ENCODE measurements at regions not wholly inside any gene's neighbourhood (a gene's known extent, or its start where the extent isn't known, plus 50 kb on each side); places are given as distances from the start of the nearest gene placed in this dataset.

- H3K4me3 ChIP-seq: no peak overlapping the region
- no peak overlapping the region for H3K4me2 ChIP-seq
- H4K20me1 ChIP-seq: no peaks in the 10 kb centered on the region
- no peak for TF ChIP-seq Cebpa-rat (IDR thresholded peaks at IDR 0.05)
- no peaks in the 10 kb centered on the region for H3K27me3 ChIP-seq
- H3K27ac ChIP-seq: no peak overlapping the region
- no peaks in the 10 kb centered on the region for H3K9me3 ChIP-seq (replicated peaks in 1 of 11)
- H3K36me3 ChIP-seq: no peaks in the 10 kb centered on the region
- H3K4me1 ChIP-seq: no peaks in the 10 kb centered on the region
- H3K9ac ChIP-seq: no peak overlapping the region
Observed at GRCh38 chr11:129724866-129725265, 90.8 kb upstream of the TMEM45B start.

DNA sequence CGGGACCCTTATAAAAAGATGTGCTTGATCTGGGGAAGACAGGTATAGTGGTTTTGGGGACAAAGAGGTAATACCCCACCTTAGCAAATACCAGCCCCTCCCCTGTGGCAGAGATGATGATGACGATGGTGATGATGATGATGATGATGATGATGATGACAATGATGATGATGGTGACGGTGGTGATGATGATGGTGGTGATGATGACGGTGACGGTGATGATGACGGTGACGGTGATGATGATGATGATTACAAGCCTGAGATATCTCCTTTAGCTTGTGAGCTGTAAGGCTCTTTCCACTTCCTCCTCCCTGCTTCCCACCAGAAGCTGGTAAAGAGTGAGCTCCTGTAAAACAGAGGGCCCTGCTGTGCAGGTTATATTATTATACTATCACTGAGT is 89.5 kb upstream of the TMEM45B start:
- Histone ChIP-seq H3K9ac (no peak overlapping the region), H3K36me3 (no peaks in the 10 kb centered on the region), H3K4me1 (no peaks in the 10 kb centered on the region), H3K27me3 (no peaks in the 10 kb centered on the region), H3K4me2 (no peak overlapping the region), H4K20me1 (no peaks in the 10 kb centered on the region), H3K4me3 (no peak overlapping the region), H3K9me3 (replicated peaks in 1 of 11) (no peaks in the 10 kb centered on the region), H3K27ac (no peak overlapping the region)
- TF ChIP-seq Cebpa-rat (IDR thresholded peaks at IDR 0.05): no peak

DNA sequence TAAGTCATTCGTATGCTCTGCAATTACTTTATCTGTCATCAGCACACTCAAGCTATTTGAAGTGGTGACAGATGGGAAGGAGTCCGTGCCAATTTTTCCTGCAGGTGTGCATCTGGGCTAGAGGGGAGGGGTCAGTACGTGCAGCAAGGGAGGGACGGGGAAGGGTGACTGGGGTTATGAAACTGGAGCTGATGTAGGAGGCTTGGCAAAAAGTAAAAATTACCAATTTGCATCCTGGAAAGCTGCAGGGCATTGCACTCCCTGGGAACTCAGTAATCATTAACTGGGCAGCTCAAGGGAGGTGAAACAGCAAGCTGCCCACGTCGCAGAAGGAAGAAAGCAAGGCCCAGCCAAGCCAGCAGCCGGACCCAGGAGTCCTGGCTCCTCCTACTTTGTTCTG is 87.1 kb upstream of the TMEM45B start:
- Histone ChIP-seq H4K20me1 (no peaks in the 10 kb centered on the region), H3K4me1 (no peaks in the 10 kb centered on the region), H3K36me3 (no peaks in the 10 kb centered on the region), H3K27ac (no peak overlapping the region), H3K9me3 (replicated peaks in 1 of 11) (no peaks in the 10 kb centered on the region), H3K4me2 (no peak overlapping the region), H3K4me3 (no peak overlapping the region), H3K27me3 (no peaks in the 10 kb centered on the region), H3K9ac (no peak overlapping the region)
- no peak for TF ChIP-seq Cebpa-rat (IDR thresholded peaks at IDR 0.05)

GRCh38 chr11:129729216-129729615 is 86.4 kb upstream of the TMEM45B start:
- H3K36me3 ChIP-seq: no peaks in the 10 kb centered on the region
- no peaks in the 10 kb centered on the region for H4K20me1 ChIP-seq
- H3K4me3 ChIP-seq: no peak overlapping the region
- no peaks in the 10 kb centered on the region for H3K27me3 ChIP-seq
- no peak for TF ChIP-seq Cebpa-rat (IDR thresholded peaks at IDR 0.05)
- H3K9me3 ChIP-seq (replicated peaks in 1 of 11): no peaks in the 10 kb centered on the region
- H3K9ac ChIP-seq: no peak overlapping the region
- H3K4me2 ChIP-seq: no peak overlapping the region
- no peaks in the 10 kb centered on the region for H3K4me1 ChIP-seq
- no peak overlapping the region for H3K27ac ChIP-seq

DNA sequence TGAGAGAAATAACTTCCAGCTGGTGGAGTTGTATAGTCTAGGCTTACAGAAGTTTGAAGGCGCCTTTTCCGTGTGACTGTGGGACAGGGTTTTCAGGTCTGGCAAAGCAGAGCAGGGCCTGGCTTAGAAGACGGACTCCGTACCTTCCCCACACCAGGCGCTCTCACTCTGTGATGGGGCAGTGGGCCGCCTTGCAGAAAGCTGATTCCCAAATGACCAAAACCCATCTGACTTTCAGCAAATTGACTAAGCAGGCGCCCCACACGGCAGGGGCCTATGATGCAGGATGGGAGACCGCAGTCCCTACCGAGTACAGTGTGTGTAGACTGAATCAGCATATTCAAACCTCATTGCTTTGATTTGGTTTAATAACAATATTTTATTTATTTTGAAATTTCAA is 85.8 kb upstream of the TMEM45B start:
- Histone ChIP-seq H3K9ac (no peak overlapping the region), H3K9me3 (replicated peaks in 1 of 11) (no peaks in the 10 kb centered on the region), H4K20me1 (no peaks in the 10 kb centered on the region), H3K27me3 (no peaks in the 10 kb centered on the region), H3K4me2 (no peak overlapping the region), H3K27ac (no peak overlapping the region), H3K36me3 (no peaks in the 10 kb centered on the region), H3K4me1 (no peaks in the 10 kb centered on the region), H3K4me3 (no peak overlapping the region)
- TF ChIP-seq Cebpa-rat (IDR thresholded peaks at IDR 0.05): no peak

DNA sequence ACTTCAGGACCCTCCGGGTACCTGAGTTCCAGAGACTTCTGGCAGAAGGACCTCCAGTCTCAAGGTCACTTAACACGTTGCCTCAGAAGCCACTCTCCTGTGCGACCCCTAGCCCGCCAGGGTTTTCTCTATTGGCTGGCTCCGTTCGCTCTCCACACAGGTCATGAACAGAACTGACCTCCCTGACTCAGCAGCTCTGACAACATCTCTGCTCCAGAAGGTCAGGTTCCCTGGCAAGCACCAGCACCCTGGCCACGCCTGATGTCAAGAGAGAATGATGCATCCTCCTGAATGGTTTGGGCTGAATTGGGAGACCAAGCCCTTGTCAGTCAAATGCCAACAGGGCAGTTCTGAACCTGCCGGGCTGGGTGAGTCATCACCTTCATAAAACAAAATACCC is 84.3 kb upstream of the TMEM45B start:
- no peak overlapping the region for H3K4me2 ChIP-seq
- no peak overlapping the region for H3K27ac ChIP-seq
- H3K4me3 ChIP-seq: no peak overlapping the region
- TF ChIP-seq Cebpa-rat (IDR thresholded peaks at IDR 0.05): no peak
- no peaks in the 10 kb centered on the region for H4K20me1 ChIP-seq
- no peaks in the 10 kb centered on the region for H3K27me3 ChIP-seq
- H3K9ac ChIP-seq: no peak overlapping the region
- no peaks in the 10 kb centered on the region for H3K36me3 ChIP-seq
- no peaks in the 10 kb centered on the region for H3K4me1 ChIP-seq
- H3K9me3 ChIP-seq (replicated peaks in 1 of 11): peaks cover 0 to 7% (median 4%) of the 10 kb centered on the region in 11 experiments; a peak in 4 of 22 replicates

- no peak overlapping the region for H3K27ac ChIP-seq
- no peaks in the 10 kb centered on the region for H3K36me3 ChIP-seq
- no peak for TF ChIP-seq Cebpa-rat (IDR thresholded peaks at IDR 0.05)
- H4K20me1 ChIP-seq: no peaks in the 10 kb centered on the region
- H3K4me2 ChIP-seq: no peak overlapping the region
- no peaks in the 10 kb centered on the region for H3K27me3 ChIP-seq
- H3K9me3 ChIP-seq (replicated peaks in 1 of 11): peaks cover 0 to 11% (median 5%) of the 10 kb centered on the region in 11 experiments; a peak in 6 of 22 replicates
- H3K4me3 ChIP-seq: no peak overlapping the region
- no peaks in the 10 kb centered on the region for H3K4me1 ChIP-seq
- H3K9ac ChIP-seq: no peak overlapping the region
Observed at GRCh38 chr11:129732941-129733340, 82.7 kb upstream of the TMEM45B start.

DNA sequence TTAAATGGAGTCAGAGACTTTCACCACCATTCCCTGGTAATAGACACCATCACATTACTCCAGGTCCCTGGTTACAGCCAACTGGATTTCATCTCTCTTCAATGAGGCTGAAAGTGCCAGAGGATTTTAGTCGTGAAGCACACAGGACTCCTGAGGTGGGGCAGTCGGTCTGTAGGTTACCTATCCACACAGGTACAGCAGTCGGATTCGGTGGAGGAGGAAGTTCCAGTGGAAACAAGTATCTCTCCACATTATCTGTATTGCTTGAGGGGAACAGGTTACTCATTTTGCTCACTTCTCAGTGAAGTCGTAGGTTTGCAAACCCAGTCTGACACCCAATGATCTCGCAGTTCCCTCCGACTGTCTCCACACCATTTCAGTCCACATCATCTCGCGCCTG is 82.3 kb upstream of the TMEM45B start:
- Histone ChIP-seq H3K9me3 (replicated peaks in 1 of 11) (peaks cover 0 to 11% (median 5%) of the 10 kb centered on the region in 11 experiments; a peak in 6 of 22 replicates), H3K9ac (no peak overlapping the region), H3K27ac (no peak overlapping the region), H3K4me1 (no peaks in the 10 kb centered on the region), H3K4me3 (no peak overlapping the region), H3K4me2 (no peak overlapping the region), H3K27me3 (no peaks in the 10 kb centered on the region), H3K36me3 (no peaks in the 10 kb centered on the region), H4K20me1 (no peaks in the 10 kb centered on the region)
- no peak for TF ChIP-seq Cebpa-rat (IDR thresholded peaks at IDR 0.05)

- Histone ChIP-seq H4K20me1 (no peaks in the 10 kb centered on the region), H3K27me3 (no peaks in the 10 kb centered on the region), H3K9ac (no peak overlapping the region), H3K4me3 (no peak overlapping the region), H3K4me2 (no peak overlapping the region), H3K36me3 (no peaks in the 10 kb centered on the region), H3K4me1 (no peaks in the 10 kb centered on the region), H3K9me3 (replicated peaks in 1 of 11) (peaks cover 0 to 11% (median 5%) of the 10 kb centered on the region in 11 experiments; a peak in 6 of 22 replicates), H3K27ac (no peak overlapping the region)
- TF ChIP-seq Cebpa-rat (IDR thresholded peaks at IDR 0.05): no peak
Observed at GRCh38 chr11:129733981-129734380, 81.7 kb upstream of the TMEM45B start.

GRCh38 chr11:129734654-129735053 is 81.0 kb upstream of the TMEM45B start:
- H4K20me1 ChIP-seq: no peaks in the 10 kb centered on the region
- no peak for TF ChIP-seq Cebpa-rat (IDR thresholded peaks at IDR 0.05)
- H3K9ac ChIP-seq: no peak overlapping the region
- H3K36me3 ChIP-seq: no peaks in the 10 kb centered on the region
- H3K27me3 ChIP-seq: no peaks in the 10 kb centered on the region
- no peaks in the 10 kb centered on the region for H3K4me1 ChIP-seq
- no peak overlapping the region for H3K27ac ChIP-seq
- no peak overlapping the region for H3K4me3 ChIP-seq
- H3K4me2 ChIP-seq: no peak overlapping the region
- H3K9me3 ChIP-seq (replicated peaks in 1 of 11): peaks cover 0 to 11% (median 5%) of the 10 kb centered on the region in 11 experiments; a peak in 6 of 22 replicates
